C1 segment of cervical spinal cord (tissue), 14 donors: ENCODE measurements at regions not wholly inside any gene's neighbourhood (a gene's known extent, or its start where the extent isn't known, plus 50 kb on each side); places are given as distances from the start of the nearest gene placed in this dataset.
A peak's percentile ranks its signal among the peaks of the same experiment; 100 is the strongest.

Experiments
- DNase-seq, 14 donors: peaks; one replicate each; lab custom pipeline; 2025; lab: John Stamatoyannopoulos, UW

GRCh38 chr18:41464278-41464677 is 490.8 kb upstream of the PIK3C3 start:
- no peak for DNase-seq

DNA sequence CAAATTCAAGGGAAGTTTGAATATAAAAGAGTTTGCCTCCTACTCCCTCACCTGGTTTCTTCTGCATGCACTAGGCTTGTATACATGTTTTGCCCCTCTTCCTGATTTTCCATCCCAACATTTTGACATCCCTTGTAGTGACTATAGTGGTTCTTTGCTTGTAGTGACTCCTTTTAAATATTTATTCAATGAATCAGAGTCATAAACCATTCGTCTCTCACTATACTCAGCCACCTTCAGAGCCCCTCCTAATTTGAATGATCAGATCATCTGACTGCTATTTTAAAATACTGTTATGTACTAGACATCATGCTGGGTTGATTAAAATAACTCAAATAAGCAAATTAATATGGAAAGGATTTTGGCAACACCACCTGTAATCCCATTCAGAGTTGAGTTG is 492.1 kb upstream of the PIK3C3 start:
- no peak for DNase-seq

- no peak for DNase-seq
These were observed 493.9 kb upstream of the PIK3C3 start for GRCh38 chr18:41461114-41461513.

DNA sequence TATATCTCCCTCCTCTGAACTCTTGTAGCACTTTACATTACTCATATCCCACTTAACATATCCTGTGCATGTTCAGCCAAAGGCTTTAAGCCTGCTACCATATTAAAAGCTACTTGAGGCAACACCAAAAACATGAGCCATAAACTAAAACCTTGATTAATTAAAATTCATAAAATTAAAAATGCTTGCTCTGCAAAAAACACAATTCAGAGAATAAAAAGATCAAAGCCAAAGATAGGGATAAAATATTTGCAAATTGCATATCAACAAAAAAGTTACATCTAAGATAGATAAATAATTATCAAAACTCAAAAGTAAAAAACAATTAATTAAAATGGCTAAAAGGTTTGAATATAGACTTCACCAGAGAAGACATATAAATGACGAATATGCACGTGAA is 495.4 kb upstream of the PIK3C3 start:
- no peak for DNase-seq

GRCh38 chr18:41458376-41458775 is 496.7 kb upstream of the PIK3C3 start:
- no peak for DNase-seq

GRCh38 chr18:41457765-41458326 is 497.2 kb upstream of the PIK3C3 start:
- no peak for DNase-seq

DNA sequence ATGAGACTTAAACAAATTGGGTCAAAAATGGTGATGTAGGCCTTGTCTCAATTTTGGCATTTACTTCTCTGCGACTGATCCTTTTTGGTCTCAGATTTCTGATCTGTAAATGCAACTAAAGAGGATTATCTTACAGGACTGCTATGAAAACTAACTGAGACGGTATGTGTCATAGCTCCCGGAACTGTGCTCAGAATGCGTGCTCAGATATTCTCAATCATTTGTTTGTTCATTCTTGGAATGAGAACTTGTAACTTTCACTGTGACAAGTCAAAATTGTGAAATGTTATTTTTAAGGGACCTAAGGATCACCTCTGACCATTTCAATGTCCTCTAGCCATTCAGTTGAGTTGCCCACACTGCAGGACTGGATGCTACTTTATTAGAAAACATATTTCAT is 498.2 kb upstream of the PIK3C3 start:
- DNase-seq = no peak

DNA sequence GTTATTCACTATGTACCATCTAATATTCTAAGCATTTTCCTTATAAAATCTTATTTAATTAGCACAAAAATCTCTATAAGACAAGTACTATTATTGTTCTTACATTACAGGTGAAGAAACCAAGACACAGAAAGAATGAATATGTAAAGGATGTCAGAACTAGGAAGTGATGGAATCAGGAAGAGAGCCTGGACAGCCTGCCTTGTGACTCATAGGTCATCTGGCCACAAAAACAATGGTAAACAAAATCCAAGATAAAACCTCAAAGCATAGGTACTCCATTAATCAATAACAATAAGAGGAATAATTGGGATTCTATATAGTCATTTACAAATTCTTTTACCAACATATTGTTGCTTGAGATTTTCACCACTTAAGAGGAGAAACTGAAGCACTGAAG is 505.4 kb upstream of the PIK3C3 start:
- no peak for DNase-seq

- no peak for DNase-seq
These were observed 510.1 kb upstream of the PIK3C3 start for GRCh38 chr18:41444943-41445342.

DNA sequence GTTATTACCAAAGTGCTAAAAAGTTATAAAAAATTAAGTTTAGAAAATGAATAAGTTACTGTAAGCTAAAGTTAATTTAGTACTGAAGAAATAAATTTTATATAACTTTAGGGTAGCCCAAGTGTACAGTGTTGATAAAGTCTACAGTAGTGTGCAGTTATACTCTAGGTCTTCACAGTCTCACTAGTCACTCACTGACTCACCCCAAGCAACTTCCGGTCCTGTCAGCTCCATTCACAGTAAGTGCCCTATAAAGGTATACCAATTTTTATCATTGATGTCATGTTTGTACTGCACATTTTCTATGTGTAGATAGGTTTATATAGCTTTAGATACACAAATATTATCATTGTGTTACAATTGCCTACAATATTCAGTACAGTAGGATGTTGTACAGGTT is 518.3 kb upstream of the PIK3C3 start:
- no peak for DNase-seq

DNA sequence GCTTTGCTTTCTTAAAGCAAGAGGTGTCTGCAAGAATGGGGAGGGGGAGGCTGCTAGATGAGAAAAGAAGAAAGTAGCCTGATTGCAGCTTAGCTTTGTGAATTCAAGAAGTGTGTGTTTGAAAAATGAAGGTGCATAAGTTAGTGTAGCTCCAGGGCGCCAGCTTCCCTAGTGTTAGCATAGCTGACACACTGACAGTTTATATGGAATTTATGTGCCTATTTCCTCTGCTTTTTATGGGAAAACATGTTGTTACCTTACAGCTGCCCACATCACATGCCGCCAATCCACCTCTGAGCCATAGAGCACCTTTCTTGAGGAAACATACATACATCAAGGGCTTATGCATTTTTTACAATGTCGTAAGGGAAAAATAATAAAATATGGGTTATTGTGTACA is 536.4 kb upstream of the PIK3C3 start:
- DNase-seq = no peak

- no peak for DNase-seq
These were observed 539.0 kb upstream of the PIK3C3 start for GRCh38 chr18:41416044-41416443.

DNA sequence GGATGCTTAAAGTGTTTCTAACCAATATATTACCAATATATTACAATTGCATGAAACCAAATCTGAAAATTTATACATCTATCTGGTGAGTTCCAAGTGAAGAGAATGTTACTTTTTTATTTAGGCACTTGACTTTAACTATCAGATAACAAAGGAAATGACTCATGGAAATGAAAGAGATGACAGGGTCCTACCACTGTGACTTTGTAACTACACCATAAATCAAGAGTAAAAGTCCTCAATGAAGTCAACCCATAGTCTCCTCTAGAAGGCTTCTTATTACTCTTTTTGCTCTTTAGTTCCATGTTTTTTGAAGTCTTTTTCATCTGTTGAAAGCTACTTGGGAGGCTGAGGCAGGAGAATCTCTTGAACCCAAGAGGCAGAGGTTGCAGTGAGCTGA is 545.0 kb upstream of the PIK3C3 start:
- DNase-seq = no peak

DNA sequence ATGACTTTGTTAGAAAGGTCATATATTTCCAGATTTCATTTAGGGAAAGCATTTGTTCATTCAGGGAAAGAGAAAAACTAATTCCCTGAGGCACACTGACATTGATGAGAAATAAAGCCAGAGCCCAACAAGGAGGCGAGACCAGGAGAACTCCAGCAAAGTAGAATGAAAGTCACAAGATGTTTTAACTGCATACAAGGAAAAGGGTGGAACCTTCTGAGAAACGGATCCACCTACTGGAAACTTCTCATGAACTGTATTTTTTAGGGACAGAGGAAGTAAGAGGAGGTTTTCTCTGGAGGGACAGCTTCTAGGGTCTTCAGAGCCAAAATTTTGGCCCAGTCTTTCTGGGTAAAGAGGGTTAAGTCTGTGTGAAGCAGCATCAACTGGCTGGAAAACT is 548.2 kb upstream of the PIK3C3 start:
- DNase-seq = no peak

- no peak for DNase-seq
These were observed 558.2 kb upstream of the PIK3C3 start for GRCh38 chr18:41396861-41397260.

- no peak for DNase-seq
These were observed 558.8 kb upstream of the PIK3C3 start for GRCh38 chr18:41396211-41396610.

- no peak for DNase-seq
These were observed 559.3 kb upstream of the PIK3C3 start for GRCh38 chr18:41395695-41396094.

DNA sequence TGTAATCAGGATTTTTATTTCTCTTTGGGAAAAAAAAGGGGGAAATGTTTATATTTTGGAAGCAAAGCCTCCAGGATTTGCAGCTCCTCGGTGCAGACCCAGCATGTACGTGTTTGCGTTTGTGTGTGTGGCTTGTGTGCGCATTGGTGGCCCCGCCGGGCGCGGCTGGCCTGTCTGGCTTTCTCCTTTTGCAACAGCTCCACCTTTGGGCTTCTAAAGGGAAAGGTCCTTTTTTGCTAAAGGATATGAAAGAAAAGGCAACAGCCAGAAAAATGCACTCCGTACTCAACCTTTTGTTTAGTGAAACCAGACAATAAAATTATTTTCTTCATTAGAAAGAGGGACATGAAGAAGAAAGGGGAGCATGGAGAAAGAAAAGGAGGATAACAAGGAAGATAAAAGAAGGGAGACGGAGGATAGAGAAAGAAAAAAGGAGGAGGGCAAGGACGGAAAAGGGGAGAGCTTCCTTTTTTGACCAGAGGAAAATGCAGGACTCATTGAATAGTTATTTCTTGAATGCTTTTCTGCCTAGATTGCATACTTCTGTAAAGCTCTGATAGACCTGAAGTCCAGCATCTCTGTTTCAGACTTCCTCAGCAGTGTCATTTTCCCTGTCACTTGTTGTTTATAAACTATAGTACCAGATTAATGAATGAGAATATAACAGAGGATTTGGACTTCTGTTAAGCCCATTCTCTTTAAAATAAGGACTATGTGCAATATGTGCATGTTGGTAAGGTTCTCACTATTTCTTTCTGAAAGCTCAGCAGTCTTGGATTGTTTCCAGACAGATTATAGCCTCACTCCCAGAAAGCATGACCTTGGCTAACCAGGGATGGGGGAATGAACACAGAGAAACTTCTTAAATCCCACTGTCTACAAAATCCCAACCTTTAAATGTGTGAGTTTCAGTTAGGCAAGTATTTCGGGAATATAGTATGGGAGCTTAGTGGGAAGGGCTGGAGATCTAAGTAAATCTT is 563.1 kb upstream of the PIK3C3 start:
- peak in 8 of 14 donors; percentile 1 to 46 (median 10) for DNase-seq

GRCh38 chr18:41390309-41390708 is 564.7 kb upstream of the PIK3C3 start:
- DNase-seq = no peak

DNA sequence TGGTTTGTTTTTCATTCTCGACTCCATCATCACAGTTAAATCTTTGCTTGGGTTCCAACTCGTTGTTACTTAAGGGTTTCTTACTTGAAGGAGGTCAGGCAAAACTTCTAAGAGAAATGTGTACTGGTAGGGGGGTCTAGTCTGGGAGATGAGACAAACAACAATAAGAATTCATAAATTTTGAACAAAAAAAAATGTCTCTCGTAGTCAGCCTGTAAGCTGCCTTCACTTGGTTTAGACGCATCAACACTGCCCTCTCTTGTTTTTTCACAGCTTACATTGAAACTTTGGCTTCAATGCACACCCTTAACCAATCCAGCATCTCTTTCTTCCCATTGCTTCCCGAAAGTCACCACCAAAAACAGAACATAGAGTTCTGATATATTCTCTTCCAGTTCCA is 576.4 kb upstream of the PIK3C3 start:
- no peak for DNase-seq

GRCh38 chr18:41373612-41374011 is 581.4 kb upstream of the PIK3C3 start:
- no peak for DNase-seq

GRCh38 chr18:41372046-41372665 is 582.9 kb upstream of the PIK3C3 start:
- DNase-seq = no peak
